GM21360 (cell line): ENCODE measurements at regions not wholly inside any gene's neighbourhood (a gene's known extent, or its start where the extent isn't known, plus 50 kb on each side); places are given as distances from the start of the nearest gene placed in this dataset.

Source experiments
- ATAC-seq: cut with Tn5 transposase; IDR thresholded peaks from one replicate; pipeline ENCODE4 v1.9.1; 2021; ENCODE audit warnings: mild to moderate bottlenecking, moderate library complexity; ENCODE audit not compliant: unreplicated experiment

GRCh38 chr11:59302991-59303390, 55.7 kb upstream of the OR5AN1 start:
- no peak for ATAC-seq

GRCh38 chr11:59295435-59295834, 63.3 kb upstream of the OR5AN1 start:
- no peak for ATAC-seq

- no peak for ATAC-seq
Observed at GRCh38 chr11:59292611-59293010, 66.1 kb upstream of the OR5AN1 start.

- no peak for ATAC-seq
Observed at GRCh38 chr11:59291228-59291627, 67.5 kb upstream of the OR5AN1 start.

GRCh38 chr11:59289356-59290181, 69.1 kb upstream of the OR5AN1 start:
- no peak for ATAC-seq

- no peak for ATAC-seq
Observed at GRCh38 chr11:59285716-59286260, 72.9 kb upstream of the OR5AN1 start.

- no peak for ATAC-seq
Observed at GRCh38 chr11:59284773-59285129, 72.0 kb upstream of the MPEG1 start.

GRCh38 chr11:59283825-59284772, 71.4 kb upstream of the MPEG1 start:
- ATAC-seq, result peak; percentile 73

- ATAC-seq, result no peak
Observed at GRCh38 chr11:59283311-59283710, 70.6 kb upstream of the MPEG1 start.

- no peak for ATAC-seq
Observed at GRCh38 chr11:59281177-59281576, 68.5 kb upstream of the MPEG1 start.

GRCh38 chr11:59273373-59273841, 60.7 kb upstream of the MPEG1 start:
- ATAC-seq, result peak; percentile 90

GRCh38 chr11:59272771-59273372, 60.1 kb upstream of the MPEG1 start:
- peak; percentile 10 for ATAC-seq

GRCh38 chr11:59271811-59272327, 59.1 kb upstream of the MPEG1 start:
- no peak for ATAC-seq

GRCh38 chr11:59271247-59271755, 58.6 kb upstream of the MPEG1 start:
- ATAC-seq, result no peak

- ATAC-seq, result no peak
Observed at GRCh38 chr11:59267736-59268475, 55.2 kb upstream of the MPEG1 start.

GRCh38 chr11:59267196-59267595, 54.5 kb upstream of the MPEG1 start:
- ATAC-seq, result peak; percentile 76

- ATAC-seq, result no peak
Observed at GRCh38 chr11:59266491-59266890, 53.8 kb upstream of the MPEG1 start.

GRCh38 chr11:59265735-59266134, 53.0 kb upstream of the MPEG1 start:
- no peak for ATAC-seq

GRCh38 chr11:59264736-59265135, 52.0 kb upstream of the MPEG1 start:
- ATAC-seq, result no peak
